Transverse colon (tissue), 3 donors: ENCODE measurements at regions not wholly inside any gene's neighbourhood (a gene's known extent, or its start where the extent isn't known, plus 50 kb on each side); places are given as distances from the start of the nearest gene placed in this dataset.
"Not testable (repeated sequence)": the region's sequence is repeated elsewhere in the genome, so short reads cannot be mapped to it uniquely, and the experiment has no call there.

Source experiments
- POLR2A ChIP-seq: fragments of 450-650 bp; IDR thresholded peaks from one replicate; pipeline ENCODE4 v1.6.1; 2016; ENCODE audit warnings: antibody characterized with exemption, mild to moderate bottlenecking, moderate library complexity
- TF ChIP-seq, protein P1 (sequence below), 5 experiments: fragments of 200-600 bp in 3 of 5; fragments of 450-650 bp in 2 of 5; sonication (generic) in 3 of 5; IDR thresholded peaks; 1 replicate in 2 of 5; 2 replicates in 3 of 5; pipeline ENCODE4 v1.5.1; 2016 to 2017; ENCODE audit warnings: antibody characterized with exemption in 5 of 5, inconsistent platforms in 3 of 5, mild to moderate bottlenecking in 2 of 5, moderate library complexity in 1 of 5

DNA sequence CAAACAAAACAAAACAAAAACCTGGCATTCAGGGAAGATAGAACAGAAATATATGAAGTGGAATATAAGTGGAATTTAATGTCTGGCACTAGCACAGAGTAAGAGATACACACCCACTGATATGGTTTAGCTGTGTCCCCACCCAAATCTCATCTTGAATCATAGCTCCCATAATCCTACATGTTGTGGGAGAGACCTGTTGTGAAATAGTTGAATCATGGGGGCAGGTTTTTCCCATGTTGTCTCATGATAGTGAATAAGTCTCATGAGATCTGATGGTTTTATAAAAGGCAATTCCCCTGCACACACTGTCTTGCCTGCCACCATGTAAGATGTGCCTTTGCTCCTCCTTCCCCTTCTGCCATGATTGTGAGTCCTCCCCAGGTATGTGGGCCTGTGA, 200.1 kb upstream of the RGS17 start:
- TF ChIP-seq POLR2A = not testable (repeated sequence)
- TF ChIP-seq, protein P1, sequence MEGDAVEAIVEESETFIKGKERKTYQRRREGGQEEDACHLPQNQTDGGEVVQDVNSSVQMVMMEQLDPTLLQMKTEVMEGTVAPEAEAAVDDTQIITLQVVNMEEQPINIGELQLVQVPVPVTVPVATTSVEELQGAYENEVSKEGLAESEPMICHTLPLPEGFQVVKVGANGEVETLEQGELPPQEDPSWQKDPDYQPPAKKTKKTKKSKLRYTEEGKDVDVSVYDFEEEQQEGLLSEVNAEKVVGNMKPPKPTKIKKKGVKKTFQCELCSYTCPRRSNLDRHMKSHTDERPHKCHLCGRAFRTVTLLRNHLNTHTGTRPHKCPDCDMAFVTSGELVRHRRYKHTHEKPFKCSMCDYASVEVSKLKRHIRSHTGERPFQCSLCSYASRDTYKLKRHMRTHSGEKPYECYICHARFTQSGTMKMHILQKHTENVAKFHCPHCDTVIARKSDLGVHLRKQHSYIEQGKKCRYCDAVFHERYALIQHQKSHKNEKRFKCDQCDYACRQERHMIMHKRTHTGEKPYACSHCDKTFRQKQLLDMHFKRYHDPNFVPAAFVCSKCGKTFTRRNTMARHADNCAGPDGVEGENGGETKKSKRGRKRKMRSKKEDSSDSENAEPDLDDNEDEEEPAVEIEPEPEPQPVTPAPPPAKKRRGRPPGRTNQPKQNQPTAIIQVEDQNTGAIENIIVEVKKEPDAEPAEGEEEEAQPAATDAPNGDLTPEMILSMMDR (IDR thresholded peaks at IDR 0.05) = not testable (repeated sequence)
